GM19455 (cell line): ENCODE measurements at regions not wholly inside any gene's neighbourhood (a gene's known extent, or its start where the extent isn't known, plus 50 kb on each side); places are given as distances from the start of the nearest gene placed in this dataset.
"Not testable (repeated sequence)": the region's sequence is repeated elsewhere in the genome, so short reads cannot be mapped to it uniquely, and the experiment has no call there.

Source experiments
- ATAC-seq: cut with Tn5 transposase; IDR thresholded peaks from one replicate; pipeline ENCODE4 v1.9.1; 2021; ENCODE audit not compliant: unreplicated experiment

DNA sequence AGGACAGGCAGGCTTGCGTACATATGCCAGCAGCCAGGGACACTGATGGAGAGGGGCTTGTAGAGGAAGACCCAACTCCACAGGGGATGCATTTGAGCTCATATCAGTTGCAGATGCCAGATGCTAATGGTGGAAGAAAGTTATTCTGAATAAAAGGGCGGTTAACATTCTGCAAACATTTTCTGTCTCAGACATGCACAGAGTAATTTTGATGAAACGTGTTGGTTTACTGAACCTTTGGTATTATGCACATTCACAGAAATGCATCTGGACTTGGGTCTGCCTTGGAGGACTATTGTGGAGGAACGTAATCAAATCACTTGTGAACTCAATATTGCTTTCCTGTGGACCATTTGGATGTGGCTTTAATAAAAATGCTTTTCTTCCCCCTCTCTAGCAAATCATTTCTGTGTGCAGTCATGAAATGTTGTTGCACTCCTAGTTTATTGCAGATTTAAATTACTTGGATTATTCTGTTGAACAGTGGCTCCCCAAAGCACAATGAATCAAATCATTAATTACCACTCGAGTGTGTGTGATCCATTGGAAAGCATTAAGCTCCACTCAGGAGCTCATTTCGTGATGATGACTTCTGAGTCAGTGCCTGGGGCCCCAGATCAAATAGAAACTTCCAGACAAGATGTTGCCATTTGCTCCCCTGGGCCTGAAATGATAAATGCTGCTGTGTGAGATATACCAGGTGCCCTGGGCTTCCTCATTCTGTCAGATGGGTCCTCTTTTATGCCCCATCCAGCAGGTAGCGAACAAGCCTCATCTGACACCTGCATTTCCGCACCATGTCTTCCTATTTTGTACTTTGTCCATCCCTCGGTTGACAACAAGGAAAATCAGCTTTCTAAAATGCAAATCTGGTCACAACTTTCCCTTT is 697.0 kb upstream of the HS6ST1 start:
- ATAC-seq = no peak

DNA sequence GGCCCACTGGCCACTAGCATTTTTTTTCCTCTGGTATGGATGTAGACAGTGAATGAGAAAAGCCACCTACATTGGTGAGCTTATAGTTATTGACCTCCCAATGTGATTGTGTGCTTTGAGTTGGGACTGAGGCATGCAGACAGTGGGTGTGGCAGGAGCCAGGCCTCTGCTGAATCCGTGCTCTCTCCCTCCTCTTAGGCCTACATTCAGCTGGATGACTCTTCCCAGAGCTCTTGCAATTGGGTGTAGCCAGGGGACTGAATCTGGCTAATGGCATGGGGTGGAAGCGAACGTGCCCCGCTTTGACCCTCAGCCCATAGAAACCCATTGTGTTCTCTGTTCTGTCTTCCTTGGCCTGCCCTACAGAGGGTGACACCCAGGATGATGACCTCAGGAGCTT is 698.3 kb upstream of the HS6ST1 start:
- ATAC-seq = no peak

DNA sequence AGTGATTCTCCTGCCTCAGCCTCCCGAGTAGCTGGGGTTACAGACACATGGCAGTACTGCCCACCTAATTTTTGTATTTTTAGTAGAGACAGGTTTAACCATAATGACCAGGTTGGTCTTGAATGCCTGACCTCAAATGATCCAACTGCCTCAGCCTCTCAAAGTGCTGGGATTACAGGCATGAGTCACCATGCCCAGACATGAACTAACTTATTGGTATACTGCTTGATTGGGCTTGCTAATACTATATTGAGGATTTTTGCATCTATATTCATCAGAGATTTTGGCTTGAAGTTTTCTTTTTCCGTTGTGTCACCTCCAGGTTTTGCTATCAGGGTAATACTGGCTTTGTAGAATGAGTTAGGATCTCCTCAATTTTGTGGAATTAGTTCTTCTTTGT is 706.1 kb upstream of the HS6ST1 start:
- ATAC-seq = no peak

DNA sequence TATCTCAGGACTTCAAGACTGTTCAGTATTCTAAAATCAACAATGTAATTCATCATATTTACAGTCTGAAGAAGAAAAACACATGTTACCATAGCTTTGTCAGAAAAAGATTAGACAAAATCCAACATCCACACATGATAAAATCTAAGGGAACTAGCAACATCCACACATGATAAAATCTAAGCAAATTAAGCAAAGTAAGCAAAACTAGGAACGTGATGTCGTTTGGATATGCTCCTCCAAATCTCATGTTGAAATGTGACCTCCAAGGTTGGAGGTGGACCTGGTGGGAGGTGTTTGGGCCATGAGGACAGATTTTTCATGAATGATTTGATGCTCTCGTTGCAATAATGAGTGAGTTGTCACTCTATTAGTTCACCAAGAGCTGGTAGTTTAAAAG is 717.3 kb upstream of the HS6ST1 start:
- ATAC-seq = no peak

DNA sequence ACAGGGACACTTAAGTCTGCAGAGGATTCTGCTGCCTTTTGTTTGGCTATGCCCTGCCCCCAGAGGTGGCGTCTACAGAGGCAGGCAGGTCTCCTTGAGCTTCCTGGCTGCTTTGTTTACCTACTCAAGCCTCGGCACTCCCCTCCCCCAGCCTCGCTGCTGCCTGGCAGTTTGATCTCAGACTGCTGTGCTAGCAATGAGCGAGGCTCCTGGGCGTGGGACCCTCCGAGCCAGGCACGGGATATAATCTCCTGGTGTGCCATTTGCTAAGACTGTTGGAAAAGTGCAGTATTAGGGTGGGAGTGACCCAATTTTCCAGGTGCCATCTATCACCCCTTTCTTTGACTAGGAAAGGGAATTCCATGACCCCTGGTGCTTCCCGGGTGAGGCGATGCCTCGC is 725.0 kb upstream of the HS6ST1 start:
- ATAC-seq = not testable (repeated sequence)

DNA sequence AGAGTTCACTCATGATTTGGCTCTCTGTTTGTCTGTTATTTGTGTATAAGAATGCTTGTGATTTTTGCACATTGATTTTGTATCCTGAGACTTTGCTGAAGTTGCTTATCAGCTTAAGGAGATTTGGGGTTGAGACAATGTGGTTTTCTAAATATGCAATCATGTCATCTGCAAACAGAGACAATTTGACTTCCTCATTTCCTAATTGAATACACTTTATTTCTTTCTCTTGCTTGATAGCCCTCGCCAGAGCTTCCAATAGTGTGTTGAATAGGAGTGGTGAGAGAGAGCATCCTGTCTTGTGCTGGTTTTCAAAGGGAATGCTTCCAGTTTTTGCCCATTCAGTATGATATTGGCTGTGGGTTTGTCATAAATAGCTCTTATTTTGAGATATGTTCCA is 727.8 kb upstream of the HS6ST1 start:
- not testable (repeated sequence) for ATAC-seq

DNA sequence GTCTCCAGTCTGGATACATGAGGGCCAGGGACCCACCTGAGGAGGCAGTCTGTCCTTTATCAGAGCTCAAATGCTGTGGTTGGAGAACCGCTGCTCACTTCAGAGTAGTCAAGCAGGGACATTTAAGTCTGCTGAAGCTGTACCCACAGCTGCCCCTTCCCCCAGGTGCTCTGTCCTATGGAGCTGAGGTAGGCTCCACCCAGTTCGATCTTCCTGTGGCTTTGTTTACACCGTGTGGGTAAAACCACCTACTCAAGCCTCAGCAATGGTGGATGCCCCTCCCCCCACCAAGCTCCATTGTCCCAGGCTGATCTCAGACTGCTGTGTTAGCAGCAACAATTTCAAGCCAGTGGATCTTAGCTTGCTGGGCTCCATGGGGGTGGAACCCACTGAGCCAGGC is 731.4 kb upstream of the HS6ST1 start:
- ATAC-seq = no peak

DNA sequence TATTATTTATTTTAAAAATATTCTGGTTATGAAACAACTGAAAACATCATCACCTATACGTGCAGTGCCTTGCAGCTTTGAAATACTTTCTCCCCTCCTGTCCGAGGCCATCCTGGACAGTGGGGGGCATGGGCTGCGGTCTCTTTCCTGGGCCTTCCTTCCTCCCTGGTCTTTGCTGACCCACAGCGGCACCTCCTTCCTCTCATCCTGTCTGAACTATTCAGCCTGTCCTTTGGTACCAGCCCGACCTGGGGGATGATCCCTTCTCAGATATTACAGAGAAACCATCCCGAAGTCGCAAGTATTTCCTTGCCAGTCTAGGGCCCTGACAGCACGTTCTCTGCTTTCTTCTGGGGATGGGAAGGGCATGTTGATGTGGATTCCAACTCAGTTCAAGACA is 736.6 kb upstream of the HS6ST1 start:
- ATAC-seq = no peak

DNA sequence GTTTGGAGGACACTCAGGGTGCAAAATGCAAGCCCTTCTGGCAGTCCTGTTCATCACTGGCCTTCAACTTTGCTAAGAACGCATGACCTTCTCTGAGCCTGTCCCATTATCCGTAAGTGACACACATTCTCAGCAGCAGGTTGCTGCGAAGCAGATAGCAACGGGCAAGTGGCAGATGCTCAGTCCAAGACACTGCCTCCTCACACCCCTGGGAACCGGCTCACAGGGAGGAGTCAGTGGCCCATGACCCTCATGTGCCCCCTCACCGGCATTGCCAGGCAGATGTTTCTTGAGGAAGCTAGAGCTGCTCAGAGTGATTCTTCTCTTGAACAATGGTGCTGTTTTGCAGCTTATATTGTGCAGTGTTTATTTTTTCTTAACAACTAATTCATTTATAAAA is 737.2 kb upstream of the HS6ST1 start:
- ATAC-seq = no peak

DNA sequence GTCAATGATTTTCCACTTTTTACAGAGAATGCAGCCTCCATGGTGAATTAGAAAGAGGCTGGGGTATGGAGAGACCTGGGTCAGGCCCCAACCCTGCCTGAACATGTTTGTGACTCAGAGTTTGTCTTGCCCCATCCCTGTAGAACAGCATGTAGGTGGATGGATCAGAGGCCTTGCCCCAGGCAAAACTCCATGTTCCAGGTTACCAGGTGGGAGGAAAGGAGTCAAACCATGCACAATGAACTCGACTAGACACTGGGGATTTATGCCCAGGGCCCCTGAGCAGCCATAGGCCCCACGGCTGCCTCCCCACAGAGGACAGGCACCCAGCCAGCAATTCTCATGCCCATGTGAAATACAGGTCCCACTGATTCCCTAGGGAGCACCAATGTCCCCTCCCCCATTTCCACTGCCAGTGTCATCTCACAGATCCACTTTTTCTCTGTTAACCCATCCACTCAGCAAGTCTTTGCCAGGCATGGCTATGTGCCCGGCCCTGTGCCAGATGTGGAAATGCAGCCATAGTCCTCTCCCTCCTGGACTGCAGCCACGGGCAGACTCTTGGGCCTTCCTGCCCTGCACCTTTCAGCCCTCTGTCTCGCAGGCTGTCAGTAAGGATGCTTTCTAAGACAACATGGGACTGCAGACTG is 737.8 kb upstream of the HS6ST1 start:
- no peak for ATAC-seq

DNA sequence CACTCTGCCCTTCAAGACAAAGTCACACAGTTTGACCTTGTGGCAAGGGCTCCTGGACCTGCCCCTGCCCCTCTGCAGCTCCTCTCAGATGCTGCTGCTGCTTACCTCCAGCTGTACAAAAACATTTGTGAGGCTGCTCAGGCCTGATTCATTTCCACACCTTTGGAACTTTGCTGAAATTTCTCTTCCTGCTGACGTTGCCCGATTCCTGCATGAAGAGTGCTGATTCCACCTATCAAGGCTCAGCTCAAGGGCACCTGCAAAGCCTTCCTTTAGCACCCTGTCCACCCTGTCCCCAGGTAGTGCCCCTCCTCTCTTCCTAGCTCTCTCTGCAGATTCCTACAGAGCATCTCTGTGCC is 738.3 kb upstream of the HS6ST1 start:
- ATAC-seq = no peak

DNA sequence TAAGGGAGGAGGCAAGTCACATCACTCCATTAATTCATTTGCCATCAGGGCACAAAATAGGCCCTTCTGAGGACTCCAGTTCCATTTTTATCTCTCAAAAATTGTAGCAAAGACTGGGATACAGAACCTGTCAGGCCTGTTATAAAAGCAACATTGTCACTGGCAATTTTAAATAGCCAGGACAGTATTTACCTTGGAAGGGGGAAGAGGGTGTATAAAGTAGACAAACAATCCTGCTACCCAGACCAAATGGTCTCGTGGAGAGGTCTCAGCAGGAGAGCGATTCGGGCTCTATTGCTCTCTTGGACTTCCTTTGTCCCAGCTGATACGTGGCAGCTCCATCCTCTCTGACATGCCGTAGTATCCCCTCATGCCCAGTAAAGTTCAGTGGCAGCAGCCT is 740.3 kb upstream of the HS6ST1 start:
- ATAC-seq = no peak

DNA sequence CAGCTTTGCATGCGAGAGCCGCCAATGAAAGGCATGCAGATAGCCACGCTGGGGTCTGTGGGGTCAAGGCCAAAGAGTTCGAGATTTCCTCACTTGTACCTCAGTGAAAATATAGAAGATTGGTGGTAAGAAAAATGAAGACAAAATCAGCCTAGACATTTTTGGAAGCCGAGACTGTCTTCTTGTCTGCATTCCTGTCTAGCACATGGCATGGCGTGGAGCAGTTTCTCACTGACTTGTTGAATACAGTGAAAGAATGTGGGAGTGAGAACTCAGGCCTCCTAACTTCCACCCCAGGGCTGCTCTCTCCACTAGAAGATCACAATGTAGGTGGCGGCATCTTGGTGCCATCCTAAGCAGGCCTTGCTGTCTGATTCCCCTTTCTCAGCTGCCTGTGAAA is 740.8 kb upstream of the HS6ST1 start:
- no peak for ATAC-seq

DNA sequence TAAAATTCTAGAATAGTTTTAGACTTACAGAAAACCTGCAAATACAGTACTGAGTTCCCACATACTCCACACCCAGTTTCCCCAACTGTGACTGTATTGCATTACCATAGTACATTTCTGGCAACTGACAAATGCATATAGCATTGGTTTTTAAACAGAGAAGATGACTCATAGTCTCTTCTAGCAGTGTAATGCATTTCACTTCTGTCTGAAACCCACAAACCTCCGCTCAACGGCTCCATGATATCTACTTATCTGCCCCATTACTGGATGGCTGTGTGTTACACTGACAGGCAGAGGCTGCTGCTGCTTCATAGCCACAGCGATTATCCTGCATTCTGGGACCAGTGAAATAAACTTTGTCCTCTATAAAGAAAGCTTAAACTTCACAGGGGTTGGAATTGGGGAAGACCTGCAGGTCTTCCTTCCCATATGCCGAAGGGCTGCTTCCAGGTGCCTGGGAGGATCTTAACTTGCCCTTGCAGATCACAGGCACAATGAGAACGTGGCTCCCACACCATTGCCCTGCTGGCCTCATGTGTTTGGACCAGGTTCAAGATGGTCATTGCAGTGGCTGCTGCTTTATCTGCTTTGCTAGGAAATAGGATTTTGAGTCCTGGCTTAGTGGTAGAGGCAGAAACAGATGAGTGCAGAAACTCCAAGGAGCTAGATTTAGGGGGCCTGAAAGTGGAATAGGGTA is 742.6 kb upstream of the HS6ST1 start:
- no peak for ATAC-seq

DNA sequence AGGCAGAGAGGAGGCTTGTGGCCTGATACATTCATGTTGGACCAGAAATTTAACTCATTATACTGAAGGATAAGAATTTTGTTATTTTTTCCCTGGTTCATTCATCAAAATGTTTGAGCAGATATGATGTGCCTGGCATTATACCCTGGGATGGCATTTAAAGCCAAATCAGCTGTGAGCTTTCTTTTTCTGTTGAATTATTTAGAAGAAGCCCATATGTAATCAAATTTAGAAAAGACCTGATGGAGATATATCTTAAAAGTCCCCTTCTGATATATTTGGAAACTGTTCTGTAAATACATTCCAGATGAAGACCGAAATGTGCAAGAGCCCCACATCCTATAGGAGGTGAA is 743.1 kb upstream of the HS6ST1 start:
- ATAC-seq = no peak

DNA sequence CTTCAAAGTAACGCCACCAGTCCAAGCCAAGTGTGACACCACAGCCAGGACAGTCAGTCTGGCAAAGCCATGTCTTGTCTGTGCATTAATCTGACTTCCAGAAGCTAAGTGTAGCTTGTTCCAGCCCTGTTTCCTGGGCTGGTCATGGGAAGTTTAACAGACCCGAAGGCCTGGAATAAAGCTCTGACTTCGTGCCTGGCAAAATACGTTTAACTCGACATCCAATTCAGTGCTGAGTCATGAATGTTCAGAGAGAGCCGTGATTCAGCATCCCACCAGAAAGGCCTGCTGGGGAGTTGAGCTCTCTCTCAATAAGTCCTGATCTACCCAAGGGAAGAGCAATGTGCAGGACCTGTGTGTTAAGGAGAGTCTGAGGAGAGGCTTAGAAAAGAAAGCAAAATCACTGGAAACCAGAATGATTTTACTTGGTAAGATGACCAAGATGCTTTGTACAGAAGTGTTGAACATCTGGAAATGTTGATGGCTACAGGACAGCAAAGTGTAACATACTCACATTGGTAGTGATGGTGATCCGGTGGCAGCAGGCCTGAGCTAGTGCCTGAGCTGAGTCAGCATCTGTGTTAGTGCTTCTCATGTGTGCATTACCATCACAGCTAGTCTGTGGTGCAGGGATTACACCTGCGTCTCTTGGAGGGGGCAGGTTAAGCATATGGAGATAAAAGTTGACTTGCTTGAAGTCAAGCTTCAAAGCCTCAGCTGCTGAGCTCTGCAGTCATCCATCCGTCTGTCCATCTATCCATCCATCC is 743.7 kb upstream of the HS6ST1 start:
- ATAC-seq = no peak

DNA sequence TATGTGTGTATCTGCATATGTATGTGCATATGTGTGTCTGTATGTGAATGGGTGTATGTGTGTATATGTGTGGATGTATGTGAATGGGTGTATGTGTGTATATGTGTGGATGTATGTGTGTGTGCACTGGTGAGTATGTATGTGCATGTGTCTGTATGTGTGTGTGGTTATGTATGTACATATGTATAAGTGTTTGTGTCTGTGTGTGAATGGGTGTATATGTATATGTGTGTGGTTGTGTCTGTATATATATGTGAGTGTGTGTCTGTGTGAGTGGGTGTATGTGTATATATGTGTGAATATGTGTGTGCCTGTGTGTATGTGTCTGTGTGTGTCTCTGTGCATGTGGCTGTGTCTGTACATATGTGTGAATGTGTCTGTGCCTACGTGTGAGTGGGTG is 748.4 kb upstream of the HS6ST1 start:
- ATAC-seq = no peak

DNA sequence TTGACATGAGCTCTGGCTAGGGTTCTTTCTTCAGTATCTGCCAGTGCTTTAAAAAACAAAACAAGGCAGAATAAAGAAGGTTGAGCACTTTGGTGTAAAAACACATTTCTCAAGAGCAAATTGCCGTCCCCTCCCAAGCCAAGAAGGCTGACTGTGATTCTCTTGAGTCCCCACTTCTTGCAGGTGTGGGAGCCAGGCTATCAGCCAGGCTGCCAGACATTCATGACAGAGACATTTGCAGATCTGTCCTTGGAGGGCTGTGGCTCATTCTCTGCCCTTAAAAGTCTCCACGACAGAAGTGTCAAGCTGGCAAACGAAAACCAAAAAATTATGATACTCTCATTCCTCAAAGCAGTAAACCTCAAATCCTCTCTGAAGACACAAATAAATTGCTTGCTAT is 749.3 kb upstream of the HS6ST1 start:
- no peak for ATAC-seq

DNA sequence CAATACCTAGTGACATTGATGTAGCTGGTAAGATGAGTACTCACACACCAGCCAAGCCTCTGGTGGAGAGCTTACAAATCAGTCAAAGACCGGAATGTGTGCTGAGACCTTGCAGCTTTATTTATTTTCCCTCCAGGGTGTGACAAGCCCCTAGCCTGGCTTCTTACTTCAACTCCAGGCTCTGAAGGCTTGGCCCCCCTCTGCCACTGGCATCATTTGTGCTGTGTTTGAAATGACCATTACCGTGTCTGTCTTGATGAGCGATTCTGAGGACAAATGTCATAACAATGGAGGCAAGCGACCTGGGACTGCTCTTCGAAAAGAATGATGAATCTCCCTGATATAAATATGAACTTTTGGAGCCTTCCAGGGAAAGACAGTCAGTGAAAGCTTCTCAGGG is 749.9 kb upstream of the HS6ST1 start:
- no peak for ATAC-seq

DNA sequence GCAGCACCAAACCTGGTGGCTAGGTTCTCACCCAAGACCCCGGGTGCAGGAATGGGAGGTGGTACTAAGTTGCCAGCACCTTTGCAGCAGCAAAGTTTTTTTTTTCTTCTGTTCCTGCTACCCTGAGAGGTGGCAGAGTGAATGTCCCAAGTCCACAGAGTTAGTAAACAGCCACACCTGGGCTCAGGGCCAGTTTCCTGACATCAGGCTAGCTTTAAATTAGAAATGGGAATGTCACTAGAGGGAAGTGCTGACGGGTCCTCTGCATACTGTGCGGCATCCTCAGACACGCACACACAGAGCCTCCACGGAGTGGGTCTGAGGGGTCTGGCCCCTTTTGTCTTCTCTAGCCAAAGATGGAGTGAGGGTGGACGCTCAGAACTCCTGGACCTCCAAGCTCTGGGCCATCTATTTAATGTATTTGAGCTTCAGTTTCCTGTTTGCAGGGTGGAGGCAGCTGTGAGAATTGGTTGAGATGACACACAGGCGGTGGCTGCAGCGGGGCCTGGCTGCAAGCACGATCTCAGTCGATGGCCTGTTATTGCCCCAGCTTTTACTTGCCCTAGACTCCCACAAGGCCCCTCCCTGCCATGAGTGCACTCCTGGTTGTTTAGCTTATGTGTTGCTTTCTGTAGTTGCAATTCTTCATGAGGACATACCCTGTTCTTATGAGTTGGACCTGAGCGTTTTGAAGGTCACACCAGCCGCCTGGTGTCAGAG is 751.4 kb upstream of the HS6ST1 start:
- ATAC-seq = no peak

DNA sequence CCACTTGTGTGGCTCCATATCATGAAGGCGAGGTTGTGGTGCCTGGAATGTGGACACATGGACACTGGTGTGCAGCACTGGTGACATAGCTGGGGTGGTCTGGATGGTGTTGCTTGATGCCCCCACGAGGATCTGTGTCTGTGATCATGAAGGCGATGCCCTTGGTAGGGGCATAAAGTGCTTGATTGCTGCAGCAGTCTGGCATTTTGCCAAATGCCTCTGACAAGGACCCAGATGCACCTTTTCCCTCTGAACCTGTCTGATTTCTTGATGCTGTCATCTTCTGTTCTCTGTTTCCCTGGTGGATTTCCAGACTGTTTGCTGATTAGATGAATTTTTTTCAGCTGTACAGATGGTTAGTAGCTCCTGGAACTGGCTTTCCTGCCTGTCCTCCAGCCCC is 752.0 kb upstream of the HS6ST1 start:
- no peak for ATAC-seq
